Right lobe of liver (tissue), 6 donors: ENCODE measurements at regions not wholly inside any gene's neighbourhood (a gene's known extent, or its start where the extent isn't known, plus 50 kb on each side); places are given as distances from the start of the nearest gene placed in this dataset.

Experiments
- ATAC-seq, 4 donors: fragments of 200-7000 bp; cut with Tn5 transposase; one replicate each; pipeline ENCODE4 v1.9.1; 2020; ENCODE audit warnings: mild to moderate bottlenecking in 4 of 4, moderate library complexity in 4 of 4
- DNase-seq, 3 donors: peaks; one replicate each; pipeline ENCODE4 v3.0.0-alpha.2; 2020
- H3K27ac ChIP-seq, 3 donors: fragments of 200-600 bp; one replicate each; pipeline ENCODE4 v1.8.0; 2022
- H3K27me3 ChIP-seq, 2 donors: fragments of 200-600 bp; one replicate each; pipeline ENCODE4 v1.8.0; 2022
- H3K36me3 ChIP-seq, 4 donors: fragments of 200-600 bp; sonication (generic) in 1 of 4; one replicate each; pipeline versions ENCODE4 v1.5.1 to v1.8.0; 2017 to 2022; ENCODE audit warnings: control low read depth in 1 of 4
- H3K4me1 ChIP-seq, 4 donors: fragments of 200-600 bp; sonication (generic) in 1 of 4; one replicate each; pipeline versions ENCODE4 v1.5.1 to v1.8.0; 2017 to 2022; ENCODE audit warnings: control low read depth in 1 of 4
- H3K4me3 ChIP-seq, 3 donors: fragments of 200-600 bp; one replicate each; pipeline ENCODE4 v1.8.0; 2022
- H3K9me3 ChIP-seq, 4 donors: fragments of 200-600 bp; sonication (generic) in 1 of 4; one replicate each; pipeline versions ENCODE4 v1.5.1 to v1.8.0; 2017 to 2022; ENCODE audit warnings: control low read depth in 1 of 4
- CTCF ChIP-seq, 4 donors: fragments of 200-600 bp in 3 of 4; fragments of 450-650 bp in 1 of 4; IDR thresholded peaks; one replicate each; pipeline versions ENCODE4 v1.5.1 to v1.8.0; 2016 to 2022; ENCODE audit warnings: antibody characterized with exemption in 4 of 4, mild to moderate bottlenecking in 2 of 4
- POLR2A ChIP-seq: fragments of 450-650 bp; IDR thresholded peaks from one replicate; pipeline ENCODE4 v1.6.1; 2017; ENCODE audit warnings: antibody characterized with exemption, mild to moderate bottlenecking
- WGBS: methylation state at CpG from one replicate; pipeline ENCODE4 v1.1.6; 2018; ENCODE audit warnings: low coverage, low lambda C conversion rate; ENCODE audit not compliant: insufficient coverage; ENCODE audit errors: missing lambda C conversion rate; 5-methylcytosine and 5-hydroxymethylcytosine counted together
- intact Hi-C, 2 donors: fragments of 100-400 bp; cut with DNase I; formaldehyde crosslinking; loops; one replicate each; pipeline versions ENCODE4 v1.11.2 to v1.14.1; 2022
- donor health status: DM: no; HTN: yes; CAD: no.
- donor health status: DM: no; HTN: no; CAD: no.
- donor health status: DM: no; HTN: no; CAD: no.
- donor health status: DM: no; HTN: yes; CAD: no.
- donor health status: DM: no; HTN: yes; CAD: no.

- H3K27ac ChIP-seq = no peak overlapping the region
- ATAC-seq = no peak
- TF ChIP-seq POLR2A = no peak
- TF ChIP-seq CTCF (IDR thresholded peaks at IDR 0.05) = no peak
- intact Hi-C loops = no loop called here
- WGBS = 38% methylated on average over 2 of the region's 2 CpGs
- DNase-seq = no peak
- H3K4me1 ChIP-seq = peaks cover 0 to 6% (median 0%) of the 10 kb centered on the region in 4 donors
- H3K4me3 ChIP-seq = no peak overlapping the region
- no peaks in the 10 kb centered on the region for H3K9me3 ChIP-seq
- no peaks in the 10 kb centered on the region for H3K27me3 ChIP-seq
- no peaks in the 10 kb centered on the region for H3K36me3 ChIP-seq
Observed at GRCh38 chr20:41770965-41771364, 152.8 kb upstream of the CHD6 start.

GRCh38 chr20:41770427-41770826 is 152.2 kb upstream of the CHD6 start:
- ATAC-seq = peak; percentile 62 to 94 (median 84)
- Histone ChIP-seq H3K36me3 (no peaks in the 10 kb centered on the region), H3K27me3 (no peaks in the 10 kb centered on the region), H3K4me3 (no peak overlapping the region), H3K9me3 (no peaks in the 10 kb centered on the region), H3K4me1 (peaks cover 0 to 6% (median 0%) of the 10 kb centered on the region in 4 donors), H3K27ac (no peak overlapping the region)
- intact Hi-C loops = no loop called here
- WGBS = 21% methylated on average over 3 of the region's 3 CpGs
- DNase-seq = no peak
- TF ChIP-seq POLR2A = no peak

GRCh38 chr20:41769592-41770018 is 151.4 kb upstream of the CHD6 start:
- no peaks in the 10 kb centered on the region for H3K36me3 ChIP-seq
- intact Hi-C loops = no loop called here

GRCh38 chr20:41750137-41750536 is 132.0 kb upstream of the CHD6 start:
- 46% methylated on average over 4 of the region's 5 CpGs for WGBS
- no peak for ATAC-seq
- intact Hi-C loops = no loop called here

More at GRCh38 chr20:41769592-41770018, 151.4 kb upstream of the CHD6 start:
- Histone ChIP-seq H3K4me3 (no peak overlapping the region), H3K27ac (no peak overlapping the region), H3K9me3 (no peaks in the 10 kb centered on the region), H3K27me3 (no peaks in the 10 kb centered on the region), H3K4me1 (peaks cover 0 to 6% (median 0%) of the 10 kb centered on the region in 4 donors)
- 30% methylated on average over 4 of the region's 5 CpGs for WGBS
- no peak for ATAC-seq
- no peak for DNase-seq
- TF ChIP-seq CTCF (IDR thresholded peaks at IDR 0.05) (no peak), POLR2A (no peak)

More at GRCh38 chr20:41750137-41750536, 132.0 kb upstream of the CHD6 start:
- H3K27me3 ChIP-seq = no peaks in the 10 kb centered on the region
- H3K9me3 ChIP-seq = no peaks in the 10 kb centered on the region
- no peak overlapping the region for H3K4me3 ChIP-seq
- no peak for TF ChIP-seq CTCF (IDR thresholded peaks at IDR 0.05)
- TF ChIP-seq POLR2A = no peak
- no peaks in the 10 kb centered on the region for H3K4me1 ChIP-seq
- DNase-seq = no peak
- H3K27ac ChIP-seq = no peak overlapping the region
- H3K36me3 ChIP-seq = no peaks in the 10 kb centered on the region
